AG04450 (cell line): ENCODE measurements at regions not wholly inside any gene's neighbourhood (a gene's known extent, or its start where the extent isn't known, plus 50 kb on each side); places are given as distances from the start of the nearest gene placed in this dataset.
"Not testable (repeated sequence)": the region's sequence is repeated elsewhere in the genome, so short reads cannot be mapped to it uniquely, and the experiment has no call there.

Experiments used
- CTCF ChIA-PET: fragments of 300-600, 350-600 bp; formaldehyde crosslinking; extraction: SDS; loops from one replicate; lab custom pipeline; 2022; ENCODE audit warnings: antibody characterized with exemption, inconsistent platforms; lab: Charles Lee
- POLR2A ChIA-PET: fragments of 350-600 bp; formaldehyde crosslinking; extraction: SDS; loops from one replicate; lab custom pipeline; 2021; ENCODE audit warnings: antibody characterized with exemption, inconsistent platforms; lab: Yijun Ruan, JAX
- DNase-seq: peaks from one replicate; pipeline ENCODE4 v3.0.0-alpha.2; 2011; ENCODE audit warnings: low read depth, low spot score
- H3K27ac ChIP-seq: one replicate; pipeline ENCODE4 v1.5.1; 2012; ENCODE audit warnings: low read depth, low read length, control low read depth
- H3K27me3 ChIP-seq: one replicate; pipeline ENCODE4 v1.6.0; 2012; ENCODE audit warnings: low read length; ENCODE audit not compliant: control insufficient read depth, insufficient read depth
- H3K4me3 ChIP-seq: 2 replicates; pipeline ENCODE4 v1.5.1; 2011; ENCODE audit warnings: mild to moderate bottlenecking, low read depth, low read length, control low read depth
- H3K9me3 ChIP-seq: 2 replicates; pipeline ENCODE4 v1.5.1; 2012; ENCODE audit warnings: low read length; ENCODE audit not compliant: control insufficient read depth, insufficient read depth
- TF ChIP-seq, protein P1 (sequence below): IDR thresholded peaks from 2 replicates; pipeline ENCODE4 v1.5.1; 2011; ENCODE audit warnings: low read depth, low read length, control low read depth, inconsistent platforms

- H3K9me3 ChIP-seq: no peaks in the 10 kb centered on the region; the same call in 1 of the 2 replicates
- CTCF ChIA-PET: interaction anchor here (1.4 kb wide), 1 partner anchor 22 kb away, joined by 3 read pairs; no protein-coding TSS in a partner anchor
- peaks cover 3% of the 10 kb centered on the region for H3K27me3 ChIP-seq
- no peak overlapping the region for H3K4me3 ChIP-seq
- POLR2A ChIA-PET: no interaction called here
- peak overlapping the region; percentile 11 for H3K27ac ChIP-seq
- no peak for DNase-seq
- TF ChIP-seq, protein P1, sequence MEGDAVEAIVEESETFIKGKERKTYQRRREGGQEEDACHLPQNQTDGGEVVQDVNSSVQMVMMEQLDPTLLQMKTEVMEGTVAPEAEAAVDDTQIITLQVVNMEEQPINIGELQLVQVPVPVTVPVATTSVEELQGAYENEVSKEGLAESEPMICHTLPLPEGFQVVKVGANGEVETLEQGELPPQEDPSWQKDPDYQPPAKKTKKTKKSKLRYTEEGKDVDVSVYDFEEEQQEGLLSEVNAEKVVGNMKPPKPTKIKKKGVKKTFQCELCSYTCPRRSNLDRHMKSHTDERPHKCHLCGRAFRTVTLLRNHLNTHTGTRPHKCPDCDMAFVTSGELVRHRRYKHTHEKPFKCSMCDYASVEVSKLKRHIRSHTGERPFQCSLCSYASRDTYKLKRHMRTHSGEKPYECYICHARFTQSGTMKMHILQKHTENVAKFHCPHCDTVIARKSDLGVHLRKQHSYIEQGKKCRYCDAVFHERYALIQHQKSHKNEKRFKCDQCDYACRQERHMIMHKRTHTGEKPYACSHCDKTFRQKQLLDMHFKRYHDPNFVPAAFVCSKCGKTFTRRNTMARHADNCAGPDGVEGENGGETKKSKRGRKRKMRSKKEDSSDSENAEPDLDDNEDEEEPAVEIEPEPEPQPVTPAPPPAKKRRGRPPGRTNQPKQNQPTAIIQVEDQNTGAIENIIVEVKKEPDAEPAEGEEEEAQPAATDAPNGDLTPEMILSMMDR: no peak
Measured at GRCh38 chr1:244296003-244296402, 155.7 kb downstream of the ADSS2 start.

- no peaks in the 10 kb centered on the region; the same call in 1 of the 2 replicates for H3K9me3 ChIP-seq
- H3K27me3 ChIP-seq: peaks cover 3% of the 10 kb centered on the region
- H3K4me3 ChIP-seq: no peak overlapping the region
- CTCF ChIA-PET: interaction anchor here (1.4 kb wide), 1 partner anchor 22 kb away, joined by 3 read pairs; no protein-coding TSS in a partner anchor
- POLR2A ChIA-PET: no interaction called here
- DNase-seq: no peak
- H3K27ac ChIP-seq: no peak overlapping the region
- TF ChIP-seq, protein P1: no peak
Measured at GRCh38 chr1:244296447-244296846, 155.3 kb downstream of the ADSS2 start.

DNA sequence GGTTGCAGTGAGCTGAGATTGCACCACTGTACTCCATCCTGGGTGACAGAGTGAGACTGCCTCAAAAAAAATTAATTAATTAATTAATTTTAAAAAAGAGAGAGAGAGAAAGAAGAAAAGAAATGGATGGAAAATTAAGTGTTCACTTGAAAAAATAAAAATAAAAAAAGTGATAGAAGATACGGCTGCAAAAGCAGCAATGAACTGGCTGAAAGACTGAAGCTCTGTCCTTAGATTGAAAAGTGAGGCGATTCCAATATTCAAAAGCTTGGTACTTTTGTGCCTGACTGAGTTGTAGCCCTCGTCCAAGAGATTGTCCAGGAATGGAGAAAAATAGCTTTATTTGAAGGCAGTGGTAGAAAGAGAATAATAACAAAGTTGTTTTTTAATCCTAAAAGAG, 154.6 kb downstream of the ADSS2 start:
- DNase-seq: no peak
- TF ChIP-seq, protein P1: no peak
- Histone ChIP-seq H3K27me3 (no peaks in the 10 kb centered on the region), H3K9me3 (no peaks in the 10 kb centered on the region), H3K27ac (no peak overlapping the region), H3K4me3 (no peak overlapping the region)
- CTCF ChIA-PET: interaction anchor here (1.4 kb wide), 1 partner anchor 23 kb away, joined by 3 read pairs; no protein-coding TSS in a partner anchor
- POLR2A ChIA-PET: no interaction called here

- TF ChIP-seq, protein P1: no peak
- H3K27ac ChIP-seq: no peak overlapping the region
- ChIA-PET CTCF (no interaction called here), POLR2A (no interaction called here)
- H3K27me3 ChIP-seq: no peaks in the 10 kb centered on the region
- no peaks in the 10 kb centered on the region for H3K9me3 ChIP-seq
- H3K4me3 ChIP-seq: no peak overlapping the region
- DNase-seq: no peak
Measured at GRCh38 chr1:244297616-244298015, 154.1 kb downstream of the ADSS2 start.

- DNase-seq, H3K27ac ChIP-seq, H3K4me3 ChIP-seq, POLR2A ChIA-PET, H3K9me3 ChIP-seq, H3K27me3 ChIP-seq: not testable (repeated sequence)
- CTCF ChIA-PET: interaction anchor here (0.5 to 2.4 kb wide), 26 partner anchors 11 to 1830 kb away, joined by 3 to 51 read pairs (median 4); no protein-coding TSS in a partner anchor
Measured at GRCh38 chr1:244300029-244300375, 151.7 kb downstream of the ADSS2 start.
